Common myeloid progenitor, CD34-positive (primary cell): ENCODE measurements at regions not wholly inside any gene's neighbourhood (a gene's known extent, or its start where the extent isn't known, plus 50 kb on each side); places are given as distances from the start of the nearest gene placed in this dataset.

Experiments
- CTCF ChIA-PET: fragments of 350-600 bp; sonication (Branson Sonifier 250); formaldehyde crosslinking; loops from one replicate; lab custom pipeline; 2021; ENCODE audit warnings: antibody characterized with exemption; lab: Charles Lee
- POLR2A ChIA-PET: fragments of 350-600 bp; sonication (Branson Sonifier 250); formaldehyde crosslinking; loops from one replicate; lab custom pipeline; 2021; ENCODE audit warnings: antibody characterized with exemption; lab: Charles Lee
- DNase-seq, 3 donors: peaks; one replicate each; pipeline versions ENCODE4 v3.0.0 to v3.0.0-alpha.2; 2013
- H3K27ac ChIP-seq, 2 experiments: 1 replicate in 1 of 2; 2 replicates in 1 of 2; pipeline ENCODE4 v1.7.0; 2013; ENCODE audit warnings: inconsistent platforms in 2 of 2, low read length in 2 of 2, mild to moderate bottlenecking in 2 of 2, low read depth in 1 of 2, moderate library complexity in 1 of 2; ENCODE audit not compliant: severe bottlenecking in 2 of 2, insufficient read depth in 1 of 2, poor library complexity in 1 of 2
- H3K27me3 ChIP-seq, 5 experiments: replicated peaks in 2 of 5; 1 replicate in 3 of 5; 2 replicates in 2 of 5; pipeline versions ENCODE4 v1.6.1 to v1.7.0; 2013; ENCODE audit warnings: low read length in 4 of 5, mild to moderate bottlenecking in 2 of 5, moderate library complexity in 2 of 5, inconsistent platforms in 1 of 5; ENCODE audit not compliant: insufficient read depth in 5 of 5, control insufficient read depth in 4 of 5
- H3K36me3 ChIP-seq, 4 experiments: 1 replicate in 2 of 4; 2 replicates in 2 of 4; pipeline versions ENCODE4 v1.6.1 to v1.7.0; 2013; ENCODE audit warnings: low read length in 3 of 4, control low read depth in 1 of 4, mild to moderate bottlenecking in 1 of 4; ENCODE audit not compliant: control insufficient read depth in 4 of 4, insufficient read depth in 4 of 4
- H3K4me1 ChIP-seq, 4 experiments: 1 replicate in 3 of 4; 2 replicates in 1 of 4; pipeline versions ENCODE4 v1.6.1 to v1.7.1; 2013; ENCODE audit warnings: low read length in 3 of 4, mild to moderate bottlenecking in 3 of 4, control low read depth in 1 of 4, inconsistent platforms in 1 of 4, moderate library complexity in 1 of 4; ENCODE audit not compliant: control insufficient read depth in 4 of 4, insufficient read depth in 4 of 4; ENCODE audit errors: control extremely low read depth in 1 of 4
- H3K4me3 ChIP-seq, 7 experiments: 1 replicate in 4 of 7; 2 replicates in 3 of 7; pipeline versions ENCODE4 v1.5.1 to v1.7.0; 2013; ENCODE audit warnings: mild to moderate bottlenecking in 7 of 7, low read length in 6 of 7, moderate library complexity in 6 of 7, inconsistent platforms in 2 of 7, low read depth in 2 of 7, control low read depth in 1 of 7; ENCODE audit not compliant: insufficient read depth in 4 of 7, control insufficient read depth in 1 of 7; ENCODE audit errors: extremely low read depth in 1 of 7
- H3K9me3 ChIP-seq, 5 experiments: 1 replicate in 4 of 5; 2 replicates in 1 of 5; pipeline versions ENCODE4 v1.6.1 to v1.7.1; 2013; ENCODE audit warnings: low read length in 4 of 5, mild to moderate bottlenecking in 2 of 5, inconsistent platforms in 1 of 5, low read depth in 1 of 5, moderate library complexity in 1 of 5; ENCODE audit not compliant: control insufficient read depth in 4 of 5, insufficient read depth in 2 of 5; ENCODE audit errors: control extremely low read depth in 1 of 5
- WGBS: methylation state at CpG from one replicate; pipeline ENCODE4 v1.1.5; 2013; ENCODE audit not compliant: insufficient coverage; 5-methylcytosine and 5-hydroxymethylcytosine counted together

DNA sequence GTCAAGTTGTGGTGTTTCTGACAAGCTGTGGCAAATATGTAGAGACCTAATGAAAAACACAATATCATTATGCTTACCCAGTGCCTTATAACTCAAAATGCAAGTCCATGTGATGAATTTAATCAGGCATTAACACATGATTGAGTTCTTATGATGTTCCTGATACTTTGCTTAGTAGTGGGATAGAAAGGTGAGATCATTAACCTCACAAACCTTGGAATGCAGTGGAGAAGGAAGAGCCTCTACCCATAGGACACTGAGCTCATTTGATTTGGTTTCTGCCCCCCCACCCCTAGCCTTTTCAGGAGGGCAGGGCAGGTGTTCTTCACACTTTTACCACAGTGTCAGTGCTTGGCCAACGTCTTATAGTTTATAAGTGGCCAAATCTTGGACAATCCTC is 683.6 kb upstream of the CPEB2 start:
- Histone ChIP-seq H3K4me1 (peaks cover 0 to 4% (median 1%) of the 10 kb centered on the region in 4 experiments), H3K27ac (no peak overlapping the region), H3K4me3 (no peak overlapping the region), H3K9me3 (peaks cover 0 to 2% (median 0%) of the 10 kb centered on the region in 5 experiments), H3K27me3 (no peaks in the 10 kb centered on the region), H3K36me3 (no peaks in the 10 kb centered on the region)
- ChIA-PET CTCF (interaction anchor here (0.6 kb wide), 1 partner anchor 515 kb away, joined by 3 read pairs; no protein-coding TSS in a partner anchor), POLR2A (no interaction called here)
- no peak for DNase-seq
- WGBS: 100% methylated on average over 1 of the region's 1 CpG

GRCh38 chr4:14321723-14322122 is 680.6 kb upstream of the CPEB2 start:
- H3K4me3 ChIP-seq: no peak overlapping the region
- H3K36me3 ChIP-seq: no peaks in the 10 kb centered on the region
- POLR2A ChIA-PET: no interaction called here
- CTCF ChIA-PET: no interaction called here
- DNase-seq: peak in 2 of 3 donors; percentile 12 to 27
- 100% methylated on average over 1 of the region's 1 CpG for WGBS
- H3K4me1 ChIP-seq: peaks cover 0 to 4% (median 1%) of the 10 kb centered on the region in 4 experiments
- H3K27ac ChIP-seq: no peak overlapping the region
- H3K9me3 ChIP-seq: peaks cover 0 to 5% (median 0%) of the 10 kb centered on the region in 5 experiments
- H3K27me3 ChIP-seq: no peaks in the 10 kb centered on the region

DNA sequence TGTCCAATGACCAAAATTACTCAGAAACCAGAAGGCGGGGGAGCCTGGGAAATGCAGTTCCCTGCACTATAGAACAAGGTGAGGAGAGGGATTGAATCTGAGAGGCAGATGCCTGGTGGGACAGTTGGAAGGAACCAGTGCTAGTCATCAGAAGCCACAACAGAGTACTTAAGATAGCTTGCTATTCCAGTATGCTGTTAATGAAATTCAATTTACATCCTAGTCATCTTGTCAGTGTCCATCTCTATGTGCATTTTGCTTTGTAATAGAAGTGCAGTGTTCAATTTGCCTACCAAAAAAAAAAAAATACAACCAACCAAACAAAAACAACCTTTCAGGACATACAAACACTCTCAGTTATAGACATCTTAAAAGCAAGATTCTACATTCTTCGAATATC is 679.1 kb upstream of the CPEB2 start:
- no peaks in the 10 kb centered on the region for H3K27me3 ChIP-seq
- WGBS: 100% methylated on average over 2 of the region's 2 CpGs
- H3K4me3 ChIP-seq: no peak overlapping the region
- ChIA-PET POLR2A (no interaction called here), CTCF (no interaction called here)
- DNase-seq: no peak
- H3K36me3 ChIP-seq: no peaks in the 10 kb centered on the region
- H3K27ac ChIP-seq: no peak overlapping the region
- peaks cover 0 to 3% (median 0%) of the 10 kb centered on the region in 5 experiments for H3K9me3 ChIP-seq
- peaks cover 0 to 4% (median 1%) of the 10 kb centered on the region in 4 experiments for H3K4me1 ChIP-seq

DNA sequence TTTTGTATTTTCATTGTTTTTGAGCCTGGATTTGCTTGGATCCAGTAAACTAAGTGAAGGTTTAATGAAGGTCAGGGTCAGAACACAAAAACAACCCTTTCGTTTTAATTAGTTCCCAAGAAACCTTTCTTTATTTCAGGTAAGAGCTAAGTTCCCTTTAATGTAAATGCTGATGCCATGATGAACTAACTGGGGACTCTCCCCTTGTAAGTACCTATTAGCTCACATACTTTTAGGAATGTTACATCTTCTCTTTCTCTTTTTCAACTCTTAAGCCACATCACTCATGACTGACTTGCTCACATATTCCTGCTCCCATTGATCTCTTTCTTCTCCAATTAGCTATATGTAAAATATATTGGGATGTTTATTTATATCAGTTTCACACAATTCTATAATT is 673.1 kb upstream of the CPEB2 start:
- no peaks in the 10 kb centered on the region for H3K4me1 ChIP-seq
- peaks cover 0 to 4% (median 0%) of the 10 kb centered on the region in 5 experiments for H3K9me3 ChIP-seq
- H3K36me3 ChIP-seq: no peaks in the 10 kb centered on the region
- H3K27me3 ChIP-seq: no peaks in the 10 kb centered on the region
- H3K4me3 ChIP-seq: no peak overlapping the region
- no peak overlapping the region for H3K27ac ChIP-seq
- DNase-seq: no peak
- no CpG with 5 or more reads among the region's 1 CpG for WGBS
- ChIA-PET CTCF (no interaction called here), POLR2A (no interaction called here)

- Histone ChIP-seq H3K9me3 (peaks cover 0 to 5% (median 0%) of the 10 kb centered on the region in 5 experiments), H3K36me3 (no peaks in the 10 kb centered on the region), H3K27me3 (no peaks in the 10 kb centered on the region), H3K27ac (no peak overlapping the region), H3K4me1 (peaks cover 0 to 7% (median 0%) of the 10 kb centered on the region in 4 experiments), H3K4me3 (no peak overlapping the region)
- no peak for DNase-seq
- no CpG with 5 or more reads among the region's 2 CpGs for WGBS
- CTCF ChIA-PET: no interaction called here
- POLR2A ChIA-PET: no interaction called here
Measured at GRCh38 chr4:14333616-14334015, 668.7 kb upstream of the CPEB2 start.

DNA sequence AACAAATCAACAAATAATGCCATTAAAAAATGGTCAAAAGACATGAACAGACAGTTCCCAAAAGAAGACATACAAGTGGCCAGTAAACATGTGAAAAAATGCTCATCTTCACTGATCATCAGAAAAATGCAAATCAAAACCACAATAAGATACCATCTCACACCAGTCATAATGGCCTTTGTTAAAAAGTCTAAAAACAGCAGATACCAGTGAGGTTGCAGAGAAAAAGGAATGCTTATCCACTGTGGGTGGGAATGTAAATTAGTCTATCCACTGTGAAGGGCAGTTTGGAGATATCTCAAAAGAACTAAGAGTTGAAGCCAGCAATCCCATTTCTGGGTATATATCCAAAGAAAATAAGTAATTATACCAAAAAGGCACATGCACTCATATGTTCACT is 668.1 kb upstream of the CPEB2 start:
- Histone ChIP-seq H3K36me3 (no peaks in the 10 kb centered on the region), H3K27me3 (no peaks in the 10 kb centered on the region), H3K4me1 (peaks cover 0 to 12% (median 0%) of the 10 kb centered on the region in 4 experiments), H3K27ac (no peak overlapping the region), H3K9me3 (peaks cover 0 to 5% (median 0%) of the 10 kb centered on the region in 5 experiments), H3K4me3 (no peak overlapping the region)
- no peak for DNase-seq
- CTCF ChIA-PET: no interaction called here
- POLR2A ChIA-PET: no interaction called here

DNA sequence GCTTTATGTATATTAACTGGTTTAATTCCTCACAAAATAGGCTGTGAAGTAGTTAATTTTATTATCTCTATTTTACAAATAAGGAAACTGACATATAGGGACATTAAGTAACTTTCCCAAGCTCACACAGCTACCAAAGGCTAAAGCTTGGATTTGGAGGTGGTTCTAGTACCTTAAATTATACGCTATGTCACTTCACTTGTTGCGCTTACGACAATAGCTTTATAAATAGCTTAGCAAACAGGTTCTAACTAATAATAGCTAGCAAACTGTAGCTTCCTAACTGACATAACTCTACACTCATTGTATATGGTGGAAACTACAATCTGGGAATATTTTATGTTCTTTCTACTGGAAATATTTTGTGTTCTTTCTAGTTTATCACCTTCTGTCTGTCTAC is 666.4 kb upstream of the CPEB2 start:
- POLR2A ChIA-PET: no interaction called here
- CTCF ChIA-PET: no interaction called here
- Histone ChIP-seq H3K4me3 (no peak overlapping the region), H3K27ac (no peak overlapping the region), H3K36me3 (no peaks in the 10 kb centered on the region), H3K4me1 (peaks cover 0 to 21% (median 0%) of the 10 kb centered on the region in 4 experiments), H3K9me3 (peaks cover 0 to 5% (median 0%) of the 10 kb centered on the region in 5 experiments), H3K27me3 (no peaks in the 10 kb centered on the region)
- DNase-seq: no peak
- no CpG with 5 or more reads among the region's 3 CpGs for WGBS
